ENCODE measurements at regions not wholly inside any gene's neighbourhood (a gene's known extent, or its start where the extent isn't known, plus 50 kb on each side); places are given as distances from the start of the nearest gene placed in this dataset.

GRCh38 chr10:80945264-80945880 lies 407.7 kb downstream of the SH2D4B start:
- TF ChIP-seq CTCF (IDR thresholded peaks at IDR 0.05) (peak in 3 of 6 experiments; percentile 35 to 62 (median 47)), POLR2A (IDR thresholded peaks at IDR 0.05) (no peak)
